ENCODE measurements at regions not wholly inside any gene's neighbourhood (a gene's known extent, or its start where the extent isn't known, plus 50 kb on each side); places are given as distances from the start of the nearest gene placed in this dataset.

DNA sequence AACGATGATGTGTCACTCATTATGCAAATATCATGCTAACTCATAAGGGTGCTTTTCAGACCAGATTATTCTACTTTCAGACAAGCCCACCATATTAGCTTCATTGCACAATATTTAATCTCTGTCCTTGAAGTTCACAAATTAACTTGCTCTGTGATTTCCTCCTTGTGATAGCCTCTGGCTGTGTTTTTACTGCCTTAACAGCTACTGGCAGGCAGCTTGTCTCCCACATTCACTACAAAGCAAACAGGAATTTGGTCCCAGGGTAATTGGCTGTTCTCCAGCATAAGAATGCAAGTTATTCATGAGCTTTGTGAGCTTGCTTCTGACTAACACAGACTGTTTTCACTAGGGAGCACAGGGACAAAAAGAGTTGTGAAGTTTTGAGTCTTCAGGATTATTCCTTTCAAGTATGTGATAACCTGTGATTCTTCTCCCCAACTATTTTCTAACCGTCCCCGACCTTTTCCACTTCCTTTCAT lies 87.9 kb upstream of the HMCN1 start:
- Mint-ChIP-seq H3K4me1 (ENCODE audit: low read depth) (peaks cover 45% of the 10 kb centered on the region), H3K4me3 (ENCODE audit: unreplicated experiment) (peak overlapping the region; percentile 34), H3K9me3 (ENCODE audit: low read depth) (peaks cover 15% of the 10 kb centered on the region), H3K27me3 (ENCODE audit: low read depth) (no peaks in the 10 kb centered on the region), H3K27ac (ENCODE audit: unreplicated experiment) (peak overlapping the region; percentile 95), H3K36me3 (ENCODE audit: low read depth) (peaks cover 3% of the 10 kb centered on the region)
- no peak for DNase-seq (ENCODE audit: low spot score)
- TF ChIP-seq, protein P1, sequence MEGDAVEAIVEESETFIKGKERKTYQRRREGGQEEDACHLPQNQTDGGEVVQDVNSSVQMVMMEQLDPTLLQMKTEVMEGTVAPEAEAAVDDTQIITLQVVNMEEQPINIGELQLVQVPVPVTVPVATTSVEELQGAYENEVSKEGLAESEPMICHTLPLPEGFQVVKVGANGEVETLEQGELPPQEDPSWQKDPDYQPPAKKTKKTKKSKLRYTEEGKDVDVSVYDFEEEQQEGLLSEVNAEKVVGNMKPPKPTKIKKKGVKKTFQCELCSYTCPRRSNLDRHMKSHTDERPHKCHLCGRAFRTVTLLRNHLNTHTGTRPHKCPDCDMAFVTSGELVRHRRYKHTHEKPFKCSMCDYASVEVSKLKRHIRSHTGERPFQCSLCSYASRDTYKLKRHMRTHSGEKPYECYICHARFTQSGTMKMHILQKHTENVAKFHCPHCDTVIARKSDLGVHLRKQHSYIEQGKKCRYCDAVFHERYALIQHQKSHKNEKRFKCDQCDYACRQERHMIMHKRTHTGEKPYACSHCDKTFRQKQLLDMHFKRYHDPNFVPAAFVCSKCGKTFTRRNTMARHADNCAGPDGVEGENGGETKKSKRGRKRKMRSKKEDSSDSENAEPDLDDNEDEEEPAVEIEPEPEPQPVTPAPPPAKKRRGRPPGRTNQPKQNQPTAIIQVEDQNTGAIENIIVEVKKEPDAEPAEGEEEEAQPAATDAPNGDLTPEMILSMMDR (IDR thresholded peaks at IDR 0.05): no peak

DNA sequence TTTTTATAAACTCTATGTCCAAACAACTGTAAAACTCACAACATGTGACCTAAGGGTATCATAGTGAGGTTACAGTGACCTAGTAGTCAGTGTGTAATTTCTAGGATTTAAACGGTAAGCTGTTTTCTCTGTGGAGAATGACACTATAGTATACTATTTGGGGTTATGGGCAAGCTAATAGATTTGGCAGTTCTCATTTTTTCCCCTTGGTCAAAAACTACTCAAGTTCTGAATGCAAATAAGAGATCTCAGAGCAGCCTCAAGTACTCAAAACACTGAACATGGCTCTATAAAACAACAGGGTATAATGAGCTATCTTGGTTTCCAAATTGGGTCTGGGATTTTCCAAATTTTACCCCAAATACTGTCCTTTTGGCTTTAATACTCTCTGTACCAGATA lies 88.5 kb upstream of the HMCN1 start:
- TF ChIP-seq, protein P1 (IDR thresholded peaks at IDR 0.05): no peak
- no peak for DNase-seq (ENCODE audit: low spot score)
- Mint-ChIP-seq H3K27ac (ENCODE audit: unreplicated experiment) (peak overlapping the region; percentile 95), H3K9me3 (ENCODE audit: low read depth) (peaks cover 15% of the 10 kb centered on the region), H3K36me3 (ENCODE audit: low read depth) (peaks cover 3% of the 10 kb centered on the region), H3K27me3 (ENCODE audit: low read depth) (no peaks in the 10 kb centered on the region), H3K4me1 (ENCODE audit: low read depth) (peaks cover 45% of the 10 kb centered on the region), H3K4me3 (ENCODE audit: unreplicated experiment) (no peak overlapping the region)

DNA sequence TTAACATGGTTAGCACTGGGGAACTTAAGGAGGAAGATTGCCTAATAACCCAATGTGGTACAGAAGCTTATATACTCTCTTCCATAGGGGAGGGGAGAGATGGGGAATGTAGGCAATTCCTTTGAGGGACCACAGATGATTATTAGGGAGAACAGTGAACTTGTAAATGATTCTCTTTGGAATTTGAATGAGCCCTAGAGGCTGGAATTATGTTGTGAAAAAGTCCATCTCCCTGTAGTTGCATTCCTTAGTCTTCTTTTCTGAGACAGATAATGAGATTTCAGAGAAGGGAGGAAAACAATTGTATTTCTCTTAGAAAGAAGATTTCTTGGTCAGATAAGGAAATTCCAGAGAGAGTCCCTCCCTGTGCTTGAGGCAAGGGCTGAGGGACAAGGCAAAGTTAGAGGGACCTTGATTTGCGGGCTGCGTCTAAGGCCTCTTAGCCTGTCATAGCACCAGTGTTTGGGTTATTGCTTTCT lies 89.0 kb upstream of the HMCN1 start:
- H3K36me3 Mint-ChIP-seq (ENCODE audit: low read depth): peaks cover 5% of the 10 kb centered on the region
- no peaks in the 10 kb centered on the region for H3K27me3 Mint-ChIP-seq (ENCODE audit: low read depth)
- no peak for DNase-seq (ENCODE audit: low spot score)
- peak overlapping the region; percentile 95 for H3K27ac Mint-ChIP-seq (ENCODE audit: unreplicated experiment)
- H3K9me3 Mint-ChIP-seq (ENCODE audit: low read depth): peaks cover 15% of the 10 kb centered on the region
- H3K4me1 Mint-ChIP-seq (ENCODE audit: low read depth): peaks cover 45% of the 10 kb centered on the region
- TF ChIP-seq, protein P1 (IDR thresholded peaks at IDR 0.05): peak; percentile 27
- H3K4me3 Mint-ChIP-seq (ENCODE audit: unreplicated experiment): no peak overlapping the region

DNA sequence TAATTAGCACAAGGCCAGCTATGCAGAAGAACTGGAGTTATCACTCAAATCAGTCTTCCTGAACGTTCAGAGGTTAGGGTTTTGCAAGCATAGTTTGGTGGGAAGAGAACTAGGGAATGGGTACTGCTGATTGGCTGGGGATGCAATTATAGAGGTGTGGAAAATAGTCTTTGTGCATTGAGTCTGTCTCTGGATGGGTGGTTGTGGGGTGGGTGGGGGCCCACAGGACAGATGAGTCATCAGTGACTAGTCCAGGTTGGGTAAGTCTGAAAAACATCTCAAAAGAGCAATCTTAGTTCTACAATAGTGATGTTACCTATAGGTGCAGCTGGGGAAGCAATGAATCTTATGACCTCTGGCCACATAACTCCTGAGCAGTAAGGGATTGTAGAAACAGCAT lies 89.7 kb upstream of the HMCN1 start:
- no peak for DNase-seq (ENCODE audit: low spot score)
- Mint-ChIP-seq H3K27ac (ENCODE audit: unreplicated experiment) (peak overlapping the region; percentile 1), H3K9me3 (ENCODE audit: low read depth) (peaks cover 13% of the 10 kb centered on the region), H3K4me3 (ENCODE audit: unreplicated experiment) (no peak overlapping the region), H3K27me3 (ENCODE audit: low read depth) (no peaks in the 10 kb centered on the region), H3K4me1 (ENCODE audit: low read depth) (peaks cover 40% of the 10 kb centered on the region), H3K36me3 (ENCODE audit: low read depth) (peaks cover 5% of the 10 kb centered on the region)
- TF ChIP-seq, protein P1 (IDR thresholded peaks at IDR 0.05): no peak

DNA sequence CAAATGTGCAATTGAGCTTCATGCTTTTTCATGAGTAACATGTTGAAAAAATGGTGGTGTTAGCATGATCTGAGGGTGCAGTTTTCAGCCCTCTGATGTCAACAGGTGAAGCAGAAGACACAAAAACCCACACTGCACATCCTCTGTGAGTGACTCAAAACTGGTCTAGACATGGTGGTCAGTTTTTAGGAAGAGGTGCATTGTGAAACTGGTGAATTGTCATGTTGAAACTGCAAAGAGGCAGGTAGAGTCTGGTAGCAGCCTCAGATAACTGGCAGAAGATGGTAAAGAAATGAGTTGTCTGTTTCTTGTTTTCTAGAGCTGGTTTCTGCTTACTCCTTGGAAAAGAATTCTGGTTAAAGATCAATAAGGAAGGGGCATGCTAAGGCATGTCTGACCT lies 97.3 kb upstream of the HMCN1 start:
- peaks cover 4% of the 10 kb centered on the region for H3K36me3 Mint-ChIP-seq (ENCODE audit: low read depth)
- H3K27ac Mint-ChIP-seq (ENCODE audit: unreplicated experiment): no peak overlapping the region

More for the DNA sequence above, 97.3 kb upstream of the HMCN1 start:
- H3K9me3 Mint-ChIP-seq (ENCODE audit: low read depth): peaks cover 8% of the 10 kb centered on the region
- TF ChIP-seq, protein P1 (IDR thresholded peaks at IDR 0.05): no peak
- no peaks in the 10 kb centered on the region for H3K27me3 Mint-ChIP-seq (ENCODE audit: low read depth)
- H3K4me1 Mint-ChIP-seq (ENCODE audit: low read depth): no peaks in the 10 kb centered on the region
- no peak for DNase-seq (ENCODE audit: low spot score)
- no peak overlapping the region for H3K4me3 Mint-ChIP-seq (ENCODE audit: unreplicated experiment)
